ENCODE measurements at regions not wholly inside any gene's neighbourhood (a gene's known extent, or its start where the extent isn't known, plus 50 kb on each side); places are given as distances from the start of the nearest gene placed in this dataset.

- TF ChIP-seq CHD7 (IDR thresholded peaks at IDR 0.05; ENCODE audit: insufficient replicate concordance, low read length) (no peak), SIRT6 (IDR thresholded peaks at IDR 0.05; ENCODE audit: low read length) (no peak)
These were observed 134.3 kb downstream of the ANKRD60 start (continued) for GRCh38 chr20:58094160-58094559.

Measured in H1 (cell line).